Loucy (cell line): ENCODE measurements at regions not wholly inside any gene's neighbourhood (a gene's known extent, or its start where the extent isn't known, plus 50 kb on each side); places are given as distances from the start of the nearest gene placed in this dataset.

Experiments used
- H2AFZ ChIP-seq: fragments of 200-600 bp; sonication (generic); 2 replicates; pipeline ENCODE4 v1.6.0; 2016; ENCODE audit warnings: antibody characterized with exemption, mild to moderate bottlenecking, low read length, moderate library complexity
- H3F3A ChIP-seq: fragments of 200-600 bp; 2 replicates; pipeline ENCODE4 v1.6.0; 2016; ENCODE audit warnings: antibody characterized with exemption, low read depth, mild to moderate bottlenecking
- H3K27me3 ChIP-seq: fragments of 200-600 bp; sonication (generic); 2 replicates; pipeline ENCODE4 v1.6.1; 2014; ENCODE audit warnings: low read length, mild to moderate bottlenecking; ENCODE audit not compliant: insufficient read depth, poor library complexity, severe bottlenecking
- H3K36me3 ChIP-seq: fragments of 200-600 bp; sonication (generic); 2 replicates; pipeline ENCODE4 v1.6.1; 2016; ENCODE audit warnings: low read length; ENCODE audit not compliant: insufficient read depth
- H3K4me1 ChIP-seq: fragments of 200-600 bp; sonication (generic); 2 replicates; pipeline ENCODE4 v1.5.1; 2014; ENCODE audit warnings: low read length, mild to moderate bottlenecking; ENCODE audit not compliant: insufficient read depth, poor library complexity, severe bottlenecking
- H3K4me2 ChIP-seq: fragments of 200-600 bp; sonication (generic); 2 replicates; pipeline ENCODE4 v1.6.0; 2014; ENCODE audit warnings: antibody characterized with exemption, low read length, low read depth, mild to moderate bottlenecking; ENCODE audit not compliant: poor library complexity, severe bottlenecking
- H3K4me3 ChIP-seq: fragments of 200-600 bp; sonication (generic); 2 replicates; pipeline ENCODE4 v1.5.1; 2014; ENCODE audit warnings: low read length, mild to moderate bottlenecking, mixed read lengths; ENCODE audit not compliant: poor library complexity, severe bottlenecking
- H3K79me2 ChIP-seq: fragments of 200-600 bp; sonication (generic); 2 replicates; pipeline ENCODE4 v1.6.1; 2014; ENCODE audit warnings: low read length; ENCODE audit not compliant: insufficient read depth
- H3K9ac ChIP-seq: fragments of 200-600 bp; sonication (generic); 2 replicates; pipeline ENCODE4 v1.6.0; 2014; ENCODE audit warnings: mild to moderate bottlenecking, low read depth, low read length, moderate library complexity; ENCODE audit not compliant: poor library complexity, severe bottlenecking
- H3K9me2 ChIP-seq: fragments of 200-600 bp; sonication (generic); replicated peaks from 2 replicates; pipeline ENCODE4 v1.6.1; 2016; ENCODE audit warnings: low read depth, low read length, mixed read lengths
- H3K9me3 ChIP-seq: fragments of 200-600 bp; sonication (generic); 2 replicates; pipeline ENCODE4 v1.6.1; 2014; ENCODE audit warnings: mild to moderate bottlenecking, antibody characterized with exemption, low read length, low read depth; ENCODE audit not compliant: insufficient read depth
- H4K20me1 ChIP-seq: fragments of 200-600 bp; sonication (generic); 2 replicates; pipeline ENCODE4 v1.6.0; 2014; ENCODE audit warnings: antibody characterized with exemption, low read length, mild to moderate bottlenecking; ENCODE audit not compliant: insufficient read depth, poor library complexity, severe bottlenecking
- EZH2phosphoT487 ChIP-seq: fragments of 200-600 bp; IDR thresholded peaks from 2 replicates; pipeline ENCODE4 v1.6.1; 2018; ENCODE audit warnings: antibody characterized with exemption, mild to moderate bottlenecking, moderate library complexity, borderline replicate concordance
- TF ChIP-seq, protein P1 (sequence below): fragments of 200-600 bp; sonication (generic); conservative IDR thresholded peaks from 2 replicates; pipeline ENCODE4 v1.5.1; 2014; ENCODE audit warnings: mild to moderate bottlenecking, antibody characterized with exemption, low read length

DNA sequence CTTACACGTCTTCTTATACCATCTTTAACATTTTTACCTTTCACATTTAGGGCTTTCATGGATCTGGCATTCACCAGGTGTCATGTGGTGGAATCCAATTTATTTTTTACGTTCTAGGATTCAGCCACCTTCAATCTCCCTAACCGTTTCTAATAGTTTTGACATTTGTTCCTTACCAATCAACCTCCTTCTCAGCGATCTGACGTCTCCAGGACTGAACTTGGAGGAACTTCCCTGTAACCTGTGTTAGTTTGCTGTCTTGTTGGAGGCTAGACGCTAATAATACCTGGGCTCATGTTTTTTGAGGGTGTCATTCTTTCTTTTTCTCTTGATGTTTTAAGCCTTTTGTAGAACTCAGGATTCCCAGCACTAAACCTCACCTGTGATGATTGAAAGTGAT is 351.6 kb downstream of the THBS2 start:
- no peak overlapping the region for H2AFZ ChIP-seq
- H3K27me3 ChIP-seq, result no peaks in the 10 kb centered on the region
- no peaks in the 10 kb centered on the region for H3F3A ChIP-seq
- no peak overlapping the region for H3K9ac ChIP-seq
- H3K4me3 ChIP-seq, result no peak overlapping the region
- H3K9me3 ChIP-seq, result peaks cover 6% of the 10 kb centered on the region; the same call in 1 of the 2 replicates
- H3K4me1 ChIP-seq, result no peaks in the 10 kb centered on the region
- no peaks in the 10 kb centered on the region for H3K79me2 ChIP-seq
- H4K20me1 ChIP-seq, result no peaks in the 10 kb centered on the region
- no peaks in the 10 kb centered on the region for H3K36me3 ChIP-seq
- no peak for TF ChIP-seq EZH2phosphoT487
- TF ChIP-seq, protein P1, sequence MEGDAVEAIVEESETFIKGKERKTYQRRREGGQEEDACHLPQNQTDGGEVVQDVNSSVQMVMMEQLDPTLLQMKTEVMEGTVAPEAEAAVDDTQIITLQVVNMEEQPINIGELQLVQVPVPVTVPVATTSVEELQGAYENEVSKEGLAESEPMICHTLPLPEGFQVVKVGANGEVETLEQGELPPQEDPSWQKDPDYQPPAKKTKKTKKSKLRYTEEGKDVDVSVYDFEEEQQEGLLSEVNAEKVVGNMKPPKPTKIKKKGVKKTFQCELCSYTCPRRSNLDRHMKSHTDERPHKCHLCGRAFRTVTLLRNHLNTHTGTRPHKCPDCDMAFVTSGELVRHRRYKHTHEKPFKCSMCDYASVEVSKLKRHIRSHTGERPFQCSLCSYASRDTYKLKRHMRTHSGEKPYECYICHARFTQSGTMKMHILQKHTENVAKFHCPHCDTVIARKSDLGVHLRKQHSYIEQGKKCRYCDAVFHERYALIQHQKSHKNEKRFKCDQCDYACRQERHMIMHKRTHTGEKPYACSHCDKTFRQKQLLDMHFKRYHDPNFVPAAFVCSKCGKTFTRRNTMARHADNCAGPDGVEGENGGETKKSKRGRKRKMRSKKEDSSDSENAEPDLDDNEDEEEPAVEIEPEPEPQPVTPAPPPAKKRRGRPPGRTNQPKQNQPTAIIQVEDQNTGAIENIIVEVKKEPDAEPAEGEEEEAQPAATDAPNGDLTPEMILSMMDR, result no peak
- no peak overlapping the region for H3K4me2 ChIP-seq
- H3K9me2 ChIP-seq, result no peaks in the 10 kb centered on the region

GRCh38 chr6:168901076-168901475 is 352.6 kb downstream of the THBS2 start:
- Histone ChIP-seq H3K4me1 (no peaks in the 10 kb centered on the region), H3K9me2 (no peaks in the 10 kb centered on the region), H3K4me3 (no peak overlapping the region), H3K79me2 (no peaks in the 10 kb centered on the region), H2AFZ (no peak overlapping the region), H3K9me3 (peaks cover 6% of the 10 kb centered on the region; the same call in 1 of the 2 replicates), H3K9ac (no peak overlapping the region), H3K4me2 (no peak overlapping the region), H3K36me3 (no peaks in the 10 kb centered on the region), H4K20me1 (no peaks in the 10 kb centered on the region), H3F3A (no peaks in the 10 kb centered on the region), H3K27me3 (no peaks in the 10 kb centered on the region)
- TF ChIP-seq, protein P1, result no peak
- TF ChIP-seq EZH2phosphoT487, result no peak

DNA sequence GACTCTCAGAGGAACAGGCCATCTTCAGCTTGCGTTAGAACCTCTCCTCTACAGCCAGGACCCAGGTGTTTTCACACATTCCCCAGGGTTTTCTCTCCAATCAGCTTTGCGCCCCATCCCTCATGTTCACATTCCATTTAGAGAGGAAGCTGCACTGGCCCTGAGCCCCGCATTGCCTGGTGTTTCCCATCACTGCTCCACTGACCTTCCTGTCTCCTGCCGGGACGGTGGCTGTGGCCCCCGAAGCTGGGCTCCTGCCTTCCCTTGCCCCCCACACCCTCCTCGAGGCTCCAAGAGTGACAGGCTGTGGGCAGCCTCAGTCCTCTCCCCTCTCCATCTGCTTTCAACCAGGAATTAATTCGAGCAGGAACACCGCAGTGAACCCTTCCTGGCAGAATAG is 357.3 kb downstream of the THBS2 start:
- Histone ChIP-seq H3K4me3 (no peak overlapping the region), H3K4me1 (peaks cover 5% of the 10 kb centered on the region), H3F3A (no peaks in the 10 kb centered on the region), H2AFZ (no peak overlapping the region), H3K9me3 (no peaks in the 10 kb centered on the region; the same call in 1 of the 2 replicates), H4K20me1 (no peaks in the 10 kb centered on the region), H3K27me3 (no peaks in the 10 kb centered on the region), H3K9me2 (no peaks in the 10 kb centered on the region), H3K79me2 (no peaks in the 10 kb centered on the region), H3K36me3 (no peaks in the 10 kb centered on the region), H3K4me2 (no peak overlapping the region), H3K9ac (no peak overlapping the region)
- TF ChIP-seq EZH2phosphoT487, result no peak
- TF ChIP-seq, protein P1, result no peak
